Tibial nerve (tissue), 4 donors: ENCODE measurements at regions not wholly inside any gene's neighbourhood (a gene's known extent, or its start where the extent isn't known, plus 50 kb on each side); places are given as distances from the start of the nearest gene placed in this dataset.

Experiments
- DNase-seq, 2 donors: peaks; one replicate each; pipeline ENCODE4 v3.0.0-alpha.2; 2019; ENCODE audit warnings: low spot score in 2 of 2
- H3K27ac ChIP-seq, 4 donors: fragments of 200-600 bp; sonication (generic) in 3 of 4; one replicate each; pipeline ENCODE4 v1.5.1; 2017 to 2019; ENCODE audit warnings: mild to moderate bottlenecking in 1 of 4
- H3K27me3 ChIP-seq, 2 donors: fragments of 200-600 bp; sonication (generic) in 1 of 2; one replicate each; pipeline versions ENCODE4 v1.5.1 to v1.6.0; 2017 to 2019
- H3K36me3 ChIP-seq, 3 donors: fragments of 200-600 bp; sonication (generic); one replicate each; pipeline ENCODE4 v1.5.1; 2018 to 2019
- H3K4me1 ChIP-seq, 4 donors: fragments of 200-600 bp; sonication (generic) in 3 of 4; one replicate each; pipeline ENCODE4 v1.5.1; 2017 to 2019
- H3K4me3 ChIP-seq, 4 donors: fragments of 200-600 bp; sonication (generic) in 3 of 4; one replicate each; pipeline ENCODE4 v1.5.1; 2017 to 2019; ENCODE audit warnings: mild to moderate bottlenecking in 1 of 4, moderate library complexity in 1 of 4
- H3K9me3 ChIP-seq, 4 donors: fragments of 200-600 bp; sonication (generic) in 3 of 4; one replicate each; pipeline ENCODE4 v1.5.1; 2017 to 2019
- CTCF ChIP-seq, 5 experiments: fragments of 200-600 bp in 3 of 5; fragments of 450-650 bp in 2 of 5; sonication (generic) in 3 of 5; IDR thresholded peaks; one replicate each; pipeline ENCODE4 v1.5.1; 2016 to 2019; ENCODE audit warnings: antibody characterized with exemption in 5 of 5, mild to moderate bottlenecking in 3 of 5, moderate library complexity in 2 of 5
- EP300 ChIP-seq, 2 donors: sonication (generic); formaldehyde crosslinking; IDR thresholded peaks; one replicate each; pipeline ENCODE4 v1.6.1; 2017; ENCODE audit warnings: antibody characterized with exemption in 2 of 2, mild to moderate bottlenecking in 1 of 2
- POLR2A ChIP-seq, 2 donors: fragments of 450-650 bp; IDR thresholded peaks; one replicate each; pipeline ENCODE4 v1.6.1; 2017; ENCODE audit warnings: antibody characterized with exemption in 2 of 2, mild to moderate bottlenecking in 2 of 2, moderate library complexity in 2 of 2
- WGBS, 2 donors: methylation state at CpG; one replicate each; pipeline ENCODE4 v1.1.5; 2018; 5-methylcytosine and 5-hydroxymethylcytosine counted together

- no peaks in the 10 kb centered on the region for H3K9me3 ChIP-seq
- no peak for TF ChIP-seq CTCF (IDR thresholded peaks at IDR 0.05)
- TF ChIP-seq POLR2A (IDR thresholded peaks at IDR 0.05), result no peak
- no peak for TF ChIP-seq EP300 (IDR thresholded peaks at IDR 0.05)
- WGBS, 2 donors, result 91 to 93% methylated on average over 7 of the region's 7 CpGs
- H3K27ac ChIP-seq, result no peak overlapping the region
- peaks cover 0 to 21% (median under 1%) of the 10 kb centered on the region in 4 donors for H3K4me1 ChIP-seq
- no peak for DNase-seq
- no peak overlapping the region for H3K4me3 ChIP-seq
- H3K36me3 ChIP-seq, result no peaks in the 10 kb centered on the region
- no peaks in the 10 kb centered on the region for H3K27me3 ChIP-seq
Measured at GRCh38 chr6:140828856-140829255, 1303.9 kb upstream of the GJE1 start.

- Histone ChIP-seq H3K4me3 (no peak overlapping the region), H3K9me3 (no peaks in the 10 kb centered on the region), H3K27me3 (no peaks in the 10 kb centered on the region), H3K4me1 (peaks cover 0 to 15% (median 0%) of the 10 kb centered on the region in 4 donors), H3K36me3 (no peaks in the 10 kb centered on the region), H3K27ac (no peak overlapping the region)
- 20 to 31% methylated on average over 2 of the region's 2 CpGs for WGBS, 2 donors
- TF ChIP-seq CTCF (IDR thresholded peaks at IDR 0.05) (no peak), POLR2A (IDR thresholded peaks at IDR 0.05) (no peak), EP300 (IDR thresholded peaks at IDR 0.05) (no peak)
- DNase-seq, result no peak
Measured at GRCh38 chr6:140827593-140827992, 1305.1 kb upstream of the GJE1 start.

GRCh38 chr6:140825731-140826130, 1307.0 kb upstream of the GJE1 start:
- no peak overlapping the region for H3K27ac ChIP-seq
- 87 to 94% methylated on average over 2 of the region's 2 CpGs for WGBS, 2 donors
- DNase-seq, result no peak
- no peaks in the 10 kb centered on the region for H3K9me3 ChIP-seq
- H3K4me3 ChIP-seq, result no peak overlapping the region
- H3K4me1 ChIP-seq, result peaks cover 0 to 7% (median 0%) of the 10 kb centered on the region in 4 donors
- H3K36me3 ChIP-seq, result no peaks in the 10 kb centered on the region
- TF ChIP-seq EP300 (IDR thresholded peaks at IDR 0.05), result no peak
- TF ChIP-seq CTCF (IDR thresholded peaks at IDR 0.05), result no peak
- TF ChIP-seq POLR2A (IDR thresholded peaks at IDR 0.05), result no peak
- H3K27me3 ChIP-seq, result no peaks in the 10 kb centered on the region

- no peaks in the 10 kb centered on the region for H3K36me3 ChIP-seq
- no peaks in the 10 kb centered on the region for H3K27me3 ChIP-seq
- H3K4me1 ChIP-seq, result peaks cover 0 to 3% (median 0%) of the 10 kb centered on the region in 4 donors
- no peak for DNase-seq
- H3K4me3 ChIP-seq, result no peak overlapping the region
- H3K27ac ChIP-seq, result peak overlapping the region in 1 of 4 donors; percentile 29
- no peak for TF ChIP-seq EP300 (IDR thresholded peaks at IDR 0.05)
- TF ChIP-seq POLR2A (IDR thresholded peaks at IDR 0.05), result no peak
- TF ChIP-seq CTCF (IDR thresholded peaks at IDR 0.05), result no peak
- no peaks in the 10 kb centered on the region for H3K9me3 ChIP-seq
Measured at GRCh38 chr6:140824595-140824994, 1308.1 kb upstream of the GJE1 start.

- DNase-seq, result no peak
- 86% methylated on average over 3 of the region's 3 CpGs for WGBS, 2 donors
- no peak overlapping the region for H3K27ac ChIP-seq
- no peak for TF ChIP-seq EP300 (IDR thresholded peaks at IDR 0.05)
- TF ChIP-seq CTCF (IDR thresholded peaks at IDR 0.05), result no peak
- no peak for TF ChIP-seq POLR2A (IDR thresholded peaks at IDR 0.05)
- no peaks in the 10 kb centered on the region for H3K36me3 ChIP-seq
- H3K27me3 ChIP-seq, result no peaks in the 10 kb centered on the region
- H3K9me3 ChIP-seq, result no peaks in the 10 kb centered on the region
- peaks cover 0 to 3% (median 0%) of the 10 kb centered on the region in 4 donors for H3K4me1 ChIP-seq
- H3K4me3 ChIP-seq, result no peak overlapping the region
Measured at GRCh38 chr6:140821196-140821595, 1311.5 kb upstream of the GJE1 start.
